Hepatocyte (in vitro differentiated cells): ENCODE measurements at regions not wholly inside any gene's neighbourhood (a gene's known extent, or its start where the extent isn't known, plus 50 kb on each side); places are given as distances from the start of the nearest gene placed in this dataset.

ENCODE experiments used
- DNase-seq: peaks from one replicate; pipeline ENCODE4 v3.0.0-alpha.2; 2016; ENCODE audit warnings: low spot score
- H2AFZ ChIP-seq: fragments of 200-600 bp; sonication (generic); 2 replicates; pipeline ENCODE4 v1.6.0; 2016; ENCODE audit warnings: antibody characterized with exemption, mild to moderate bottlenecking
- H3K27ac ChIP-seq: fragments of 200-600 bp; sonication (generic); 2 replicates; pipeline ENCODE4 v1.5.1; 2016; ENCODE audit warnings: mild to moderate bottlenecking
- H3K27me3 ChIP-seq: fragments of 200-600 bp; sonication (generic); 2 replicates; pipeline ENCODE4 v1.6.1; 2016
- H3K36me3 ChIP-seq: fragments of 200-600 bp; sonication (generic); replicated peaks from 2 replicates; pipeline ENCODE4 v1.5.1; 2016; ENCODE audit warnings: low read depth; ENCODE audit not compliant: insufficient read depth
- H3K4me1 ChIP-seq: fragments of 200-600 bp; sonication (generic); 2 replicates; pipeline ENCODE4 v1.5.1; 2016; ENCODE audit warnings: mild to moderate bottlenecking, moderate library complexity; ENCODE audit not compliant: insufficient read depth
- H3K4me2 ChIP-seq: fragments of 200-600 bp; sonication (generic); 2 replicates; pipeline ENCODE4 v1.6.0; 2016
- H3K4me3 ChIP-seq: fragments of 200-600 bp; sonication (generic); 2 replicates; pipeline ENCODE4 v1.5.1; 2016; ENCODE audit warnings: mild to moderate bottlenecking
- H3K79me2 ChIP-seq: fragments of 200-600 bp; sonication (generic); 2 replicates; pipeline ENCODE4 v1.6.0; 2017; ENCODE audit warnings: mild to moderate bottlenecking
- H3K9me2 ChIP-seq: fragments of 200-600 bp; sonication (generic); replicated peaks from 2 replicates; pipeline ENCODE4 v1.6.0; 2017; ENCODE audit warnings: mild to moderate bottlenecking; ENCODE audit not compliant: insufficient read depth
- H3K9me3 ChIP-seq: fragments of 200-600 bp; sonication (generic); 2 replicates; pipeline ENCODE4 v1.5.1; 2016; ENCODE audit warnings: low read depth, mild to moderate bottlenecking
- H4K20me1 ChIP-seq: fragments of 200-600 bp; sonication (generic); 2 replicates; pipeline ENCODE4 v1.6.0; 2016; ENCODE audit warnings: mild to moderate bottlenecking; ENCODE audit not compliant: insufficient read depth, poor library complexity, severe bottlenecking
- EZH2 ChIP-seq: fragments of 200-600 bp; sonication (generic); IDR thresholded peaks from 2 replicates; pipeline ENCODE4 v1.6.1; 2016; ENCODE audit warnings: antibody characterized with exemption, mild to moderate bottlenecking, borderline replicate concordance
- EZH2phosphoT487 ChIP-seq: fragments of 200-600 bp; sonication (generic); IDR thresholded peaks from one replicate; pipeline ENCODE4 v1.6.1; 2018; ENCODE audit warnings: antibody characterized with exemption, mild to moderate bottlenecking, low read depth, moderate library complexity; ENCODE audit not compliant: unreplicated experiment, severe bottlenecking
- WGBS: methylation state at CpG from one replicate; pipeline ENCODE4 v1.1.6; 2016; ENCODE audit warnings: low lambda C conversion rate; ENCODE audit errors: missing lambda C conversion rate; 5-methylcytosine and 5-hydroxymethylcytosine counted together
- TF ChIP-seq, protein P1 (sequence below): fragments of 200-600 bp; sonication (generic); IDR thresholded peaks from 2 replicates; pipeline ENCODE4 v1.5.1; 2016; ENCODE audit warnings: antibody characterized with exemption, mild to moderate bottlenecking; ENCODE audit not compliant: poor library complexity

DNA sequence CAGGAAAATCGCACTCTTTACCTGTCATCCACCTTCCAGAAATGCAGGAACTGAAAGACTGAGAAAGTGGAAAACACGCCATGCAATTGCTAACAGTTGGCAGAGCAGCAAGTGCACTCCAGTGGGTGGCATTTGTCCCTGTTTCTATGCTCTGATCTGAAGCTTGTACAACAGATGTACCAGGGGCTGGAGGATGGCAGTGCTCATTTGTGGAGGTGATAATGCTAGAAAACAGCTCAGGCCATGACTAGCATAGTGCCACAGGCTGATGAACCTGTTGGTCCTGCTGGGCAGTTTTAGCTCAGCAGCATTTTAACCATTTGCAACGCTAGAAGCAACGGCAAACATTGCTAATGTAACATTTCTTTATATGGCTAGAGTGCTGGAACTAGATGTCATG is 199.9 kb upstream of the NRP1 start:
- no peak overlapping the region for H3K27ac ChIP-seq
- DNase-seq, result no peak
- H3K4me1 ChIP-seq, result no peaks in the 10 kb centered on the region
- no peaks in the 10 kb centered on the region for H3K27me3 ChIP-seq
- H3K9me3 ChIP-seq, result no peaks in the 10 kb centered on the region
- no peaks in the 10 kb centered on the region for H3K36me3 ChIP-seq
- H3K4me3 ChIP-seq, result no peak overlapping the region
- no peak overlapping the region for H3K4me2 ChIP-seq
- no peaks in the 10 kb centered on the region for H3K79me2 ChIP-seq
- no peak overlapping the region for H2AFZ ChIP-seq
- no peaks in the 10 kb centered on the region for H3K9me2 ChIP-seq
- no peaks in the 10 kb centered on the region for H4K20me1 ChIP-seq
- 83% methylated on average over 4 of the region's 4 CpGs for WGBS
- TF ChIP-seq EZH2, result no peak
- TF ChIP-seq, protein P1, sequence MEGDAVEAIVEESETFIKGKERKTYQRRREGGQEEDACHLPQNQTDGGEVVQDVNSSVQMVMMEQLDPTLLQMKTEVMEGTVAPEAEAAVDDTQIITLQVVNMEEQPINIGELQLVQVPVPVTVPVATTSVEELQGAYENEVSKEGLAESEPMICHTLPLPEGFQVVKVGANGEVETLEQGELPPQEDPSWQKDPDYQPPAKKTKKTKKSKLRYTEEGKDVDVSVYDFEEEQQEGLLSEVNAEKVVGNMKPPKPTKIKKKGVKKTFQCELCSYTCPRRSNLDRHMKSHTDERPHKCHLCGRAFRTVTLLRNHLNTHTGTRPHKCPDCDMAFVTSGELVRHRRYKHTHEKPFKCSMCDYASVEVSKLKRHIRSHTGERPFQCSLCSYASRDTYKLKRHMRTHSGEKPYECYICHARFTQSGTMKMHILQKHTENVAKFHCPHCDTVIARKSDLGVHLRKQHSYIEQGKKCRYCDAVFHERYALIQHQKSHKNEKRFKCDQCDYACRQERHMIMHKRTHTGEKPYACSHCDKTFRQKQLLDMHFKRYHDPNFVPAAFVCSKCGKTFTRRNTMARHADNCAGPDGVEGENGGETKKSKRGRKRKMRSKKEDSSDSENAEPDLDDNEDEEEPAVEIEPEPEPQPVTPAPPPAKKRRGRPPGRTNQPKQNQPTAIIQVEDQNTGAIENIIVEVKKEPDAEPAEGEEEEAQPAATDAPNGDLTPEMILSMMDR, result no peak
- TF ChIP-seq EZH2phosphoT487, result no peak

DNA sequence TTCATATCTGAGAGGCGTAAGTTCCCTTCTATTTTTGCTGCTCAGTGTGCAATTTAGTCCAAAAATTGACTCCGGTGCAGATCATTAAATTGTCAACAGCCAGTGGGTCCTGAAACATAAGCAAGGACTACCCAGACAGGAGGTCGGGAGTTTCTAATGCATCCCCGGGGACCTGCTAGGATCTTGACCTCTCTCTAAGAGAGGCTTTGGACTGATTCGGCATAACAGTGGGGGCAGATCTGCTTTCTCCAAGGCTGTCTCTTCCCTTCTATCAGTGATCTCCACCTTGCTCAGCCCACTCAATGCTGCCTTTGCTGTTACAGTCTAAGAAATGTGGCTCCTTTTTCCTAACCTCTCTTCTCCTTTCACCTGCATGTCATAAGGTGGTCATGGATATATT is 199.1 kb upstream of the NRP1 start:
- TF ChIP-seq, protein P1, result no peak
- TF ChIP-seq EZH2phosphoT487 (no peak), EZH2 (no peak)
- DNase-seq, result no peak
- H3K27ac ChIP-seq, result no peak overlapping the region
- H3K9me2 ChIP-seq, result no peaks in the 10 kb centered on the region
- no peaks in the 10 kb centered on the region for H3K27me3 ChIP-seq
- H3K4me3 ChIP-seq, result no peak overlapping the region
- no peaks in the 10 kb centered on the region for H3K36me3 ChIP-seq
- no peaks in the 10 kb centered on the region for H3K79me2 ChIP-seq
- WGBS, result 77% methylated on average over 5 of the region's 5 CpGs
- no peaks in the 10 kb centered on the region for H3K9me3 ChIP-seq
- no peaks in the 10 kb centered on the region for H4K20me1 ChIP-seq
- H3K4me2 ChIP-seq, result no peak overlapping the region
- H3K4me1 ChIP-seq, result no peaks in the 10 kb centered on the region
- no peak overlapping the region for H2AFZ ChIP-seq

DNA sequence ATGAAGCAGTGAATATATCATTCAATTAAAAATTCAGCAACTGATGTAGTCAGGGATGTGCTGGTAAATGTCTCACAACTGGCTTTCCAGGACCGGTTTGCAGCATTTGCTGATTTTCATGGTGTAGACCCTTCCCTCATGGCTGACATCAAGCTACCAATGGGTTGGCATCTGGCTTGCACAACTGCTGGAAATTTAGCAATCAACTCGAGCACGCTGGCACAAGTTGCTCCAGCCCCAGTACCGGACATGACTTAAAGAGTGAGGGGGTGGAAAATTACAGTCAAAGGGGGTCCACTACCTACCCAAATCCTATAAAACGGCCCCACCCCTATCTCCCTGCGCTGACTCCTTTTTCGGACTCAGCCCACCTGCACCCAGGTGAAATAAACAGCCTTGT is 198.4 kb upstream of the NRP1 start:
- H4K20me1 ChIP-seq, result no peaks in the 10 kb centered on the region
- no peaks in the 10 kb centered on the region for H3K4me1 ChIP-seq
- no peaks in the 10 kb centered on the region for H3K27me3 ChIP-seq
- no peaks in the 10 kb centered on the region for H3K9me3 ChIP-seq
- H3K4me2 ChIP-seq, result no peak overlapping the region
- no peak overlapping the region for H2AFZ ChIP-seq
- no peak for DNase-seq
- no peak overlapping the region for H3K27ac ChIP-seq
- no peaks in the 10 kb centered on the region for H3K36me3 ChIP-seq
- WGBS, result 97% methylated on average over 7 of the region's 7 CpGs
- no peak overlapping the region for H3K4me3 ChIP-seq
- H3K79me2 ChIP-seq, result no peaks in the 10 kb centered on the region
- H3K9me2 ChIP-seq, result no peaks in the 10 kb centered on the region
- TF ChIP-seq EZH2phosphoT487 (no peak), EZH2 (no peak)
- TF ChIP-seq, protein P1, result no peak

DNA sequence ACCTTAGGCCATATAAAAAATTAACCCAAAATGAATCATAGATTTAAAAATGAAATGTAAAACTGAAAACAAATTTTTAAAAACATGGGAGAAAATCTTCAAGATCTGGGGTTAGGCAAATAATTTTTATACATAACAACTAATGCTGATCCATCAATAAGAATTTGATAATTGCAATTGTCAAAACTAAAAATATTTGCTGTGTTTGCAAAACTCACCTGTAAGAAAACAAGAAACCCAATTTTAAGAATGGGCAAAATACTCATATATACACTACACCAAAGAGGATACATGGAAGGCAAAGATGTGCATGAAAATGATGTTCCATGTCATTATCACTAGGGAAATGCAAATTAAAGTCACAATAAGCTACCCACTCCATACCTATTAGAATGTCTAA is 194.8 kb upstream of the NRP1 start:
- Histone ChIP-seq H3K4me2 (no peak overlapping the region), H3K36me3 (no peaks in the 10 kb centered on the region), H3K27me3 (no peaks in the 10 kb centered on the region), H3K27ac (no peak overlapping the region), H3K4me3 (no peak overlapping the region), H3K4me1 (no peaks in the 10 kb centered on the region), H3K79me2 (no peaks in the 10 kb centered on the region), H4K20me1 (no peaks in the 10 kb centered on the region), H3K9me2 (no peaks in the 10 kb centered on the region), H2AFZ (no peak overlapping the region), H3K9me3 (no peaks in the 10 kb centered on the region)
- TF ChIP-seq, protein P1, result no peak
- no peak for TF ChIP-seq EZH2
- TF ChIP-seq EZH2phosphoT487, result no peak
- no peak for DNase-seq
